SJSA1 (cell line): ENCODE measurements at regions not wholly inside any gene's neighbourhood (a gene's known extent, or its start where the extent isn't known, plus 50 kb on each side); places are given as distances from the start of the nearest gene placed in this dataset.
A peak's percentile ranks its signal among the peaks of the same experiment; 100 is the strongest.

Source experiments
- DNase-seq, 2 experiments: peaks; one replicate each; pipeline ENCODE4 v3.0.0-alpha.2; 2015 to 2020; ENCODE audit warnings: low spot score in 2 of 2, low read depth in 1 of 2
- H3K27ac ChIP-seq: fragments of 250-450 bp; sonication (Bioruptor Pico); 2 replicates; pipeline ENCODE4 v1.5.1; 2020; ENCODE audit warnings: mild to moderate bottlenecking, moderate library complexity
- H3K27me3 ChIP-seq: fragments of 250-450 bp; sonication (Bioruptor Pico); replicated peaks from 2 replicates; pipeline ENCODE4 v1.5.1; 2020; ENCODE audit warnings: mild to moderate bottlenecking, moderate library complexity
- H3K36me3 ChIP-seq: fragments of 250-450 bp; sonication (Bioruptor Pico); 2 replicates; pipeline ENCODE4 v1.5.1; 2020; ENCODE audit warnings: mild to moderate bottlenecking
- H3K4me1 ChIP-seq: fragments of 250-450 bp; sonication (Bioruptor Pico); replicated peaks from 2 replicates; pipeline ENCODE4 v1.6.1; 2021; ENCODE audit warnings: mild to moderate bottlenecking
- H3K4me3 ChIP-seq: fragments of 250-450 bp; sonication (Bioruptor Pico); 2 replicates; pipeline ENCODE4 v1.5.1; 2020; ENCODE audit warnings: mild to moderate bottlenecking
- H3K9me3 ChIP-seq: fragments of 250-450 bp; sonication (Bioruptor Pico); replicated peaks from 2 replicates; pipeline ENCODE4 v1.5.1; 2020; ENCODE audit warnings: mild to moderate bottlenecking

- no peaks in the 10 kb centered on the region for H3K9me3 ChIP-seq
- no peak overlapping the region for H3K4me3 ChIP-seq
- H3K27ac ChIP-seq: no peak overlapping the region
- peaks cover 1% of the 10 kb centered on the region for H3K4me1 ChIP-seq
- H3K27me3 ChIP-seq: no peaks in the 10 kb centered on the region
- no peaks in the 10 kb centered on the region for H3K36me3 ChIP-seq
- DNase-seq: no peak
Observed at GRCh38 chr14:51333901-51334521, 94.0 kb downstream of the TMX1 start.

GRCh38 chr14:51334566-51334965 lies 94.5 kb downstream of the TMX1 start:
- H3K4me3 ChIP-seq: no peak overlapping the region
- H3K27me3 ChIP-seq: no peaks in the 10 kb centered on the region
- H3K9me3 ChIP-seq: no peaks in the 10 kb centered on the region
- no peak overlapping the region for H3K27ac ChIP-seq
- DNase-seq: no peak
- H3K36me3 ChIP-seq: no peaks in the 10 kb centered on the region
- no peaks in the 10 kb centered on the region for H3K4me1 ChIP-seq

GRCh38 chr14:51335531-51335930 lies 95.5 kb downstream of the TMX1 start:
- Histone ChIP-seq H3K4me1 (no peaks in the 10 kb centered on the region), H3K9me3 (no peaks in the 10 kb centered on the region; the same call in 1 of the 2 replicates), H3K36me3 (no peaks in the 10 kb centered on the region), H3K27me3 (no peaks in the 10 kb centered on the region), H3K4me3 (no peak overlapping the region), H3K27ac (no peak overlapping the region)
- DNase-seq: no peak

GRCh38 chr14:51335961-51336723 lies 96.1 kb downstream of the TMX1 start:
- Histone ChIP-seq H3K9me3 (no peaks in the 10 kb centered on the region; the same call in 1 of the 2 replicates), H3K4me1 (no peaks in the 10 kb centered on the region), H3K27me3 (no peaks in the 10 kb centered on the region), H3K36me3 (no peaks in the 10 kb centered on the region), H3K4me3 (no peak overlapping the region), H3K27ac (no peak overlapping the region)
- no peak for DNase-seq

GRCh38 chr14:51336734-51337133 lies 96.7 kb downstream of the TMX1 start:
- no peaks in the 10 kb centered on the region; the same call in 1 of the 2 replicates for H3K9me3 ChIP-seq
- no peak overlapping the region for H3K4me3 ChIP-seq
- no peak for DNase-seq
- no peaks in the 10 kb centered on the region for H3K27me3 ChIP-seq
- no peaks in the 10 kb centered on the region for H3K36me3 ChIP-seq
- no peak overlapping the region for H3K27ac ChIP-seq
- H3K4me1 ChIP-seq: peaks cover 3% of the 10 kb centered on the region

- Histone ChIP-seq H3K36me3 (no peaks in the 10 kb centered on the region), H3K9me3 (no peaks in the 10 kb centered on the region; the same call in 1 of the 2 replicates), H3K4me3 (no peak overlapping the region), H3K4me1 (peaks cover 10% of the 10 kb centered on the region), H3K27ac (no peak overlapping the region), H3K27me3 (no peaks in the 10 kb centered on the region)
- no peak for DNase-seq
Observed at GRCh38 chr14:51337520-51337919, 97.5 kb downstream of the TMX1 start.

- H3K4me1 ChIP-seq: peaks cover 13% of the 10 kb centered on the region
- H3K9me3 ChIP-seq: no peaks in the 10 kb centered on the region; the same call in 1 of the 2 replicates
- H3K27me3 ChIP-seq: no peaks in the 10 kb centered on the region
- DNase-seq: no peak
- H3K4me3 ChIP-seq: no peak overlapping the region
- H3K36me3 ChIP-seq: no peaks in the 10 kb centered on the region
- no peak overlapping the region for H3K27ac ChIP-seq
Observed at GRCh38 chr14:51341338-51341737, 101.3 kb downstream of the TMX1 start.

- Histone ChIP-seq H3K4me3 (no peak overlapping the region), H3K36me3 (no peaks in the 10 kb centered on the region), H3K9me3 (no peaks in the 10 kb centered on the region; the same call in 1 of the 2 replicates), H3K4me1 (peaks cover 13% of the 10 kb centered on the region), H3K27ac (peak overlapping the region; percentile 47), H3K27me3 (no peaks in the 10 kb centered on the region)
- peak in 1 of 2 experiments; percentile 24 for DNase-seq
Observed at GRCh38 chr14:51342226-51342625, 102.2 kb downstream of the TMX1 start.

GRCh38 chr14:51351997-51352396 lies 112.0 kb downstream of the TMX1 start:
- H3K36me3 ChIP-seq: no peaks in the 10 kb centered on the region
- no peaks in the 10 kb centered on the region for H3K9me3 ChIP-seq
- no peak for DNase-seq
- H3K27ac ChIP-seq: no peak overlapping the region
- H3K4me3 ChIP-seq: no peak overlapping the region
- H3K4me1 ChIP-seq: peaks cover under 1% of the 10 kb centered on the region
- no peaks in the 10 kb centered on the region for H3K27me3 ChIP-seq

- Histone ChIP-seq H3K27ac (no peak overlapping the region), H3K36me3 (no peaks in the 10 kb centered on the region), H3K9me3 (no peaks in the 10 kb centered on the region), H3K27me3 (no peaks in the 10 kb centered on the region), H3K4me1 (peaks cover 8% of the 10 kb centered on the region), H3K4me3 (no peak overlapping the region)
- DNase-seq: no peak
Observed at GRCh38 chr14:51353901-51354300, 113.9 kb downstream of the TMX1 start.

GRCh38 chr14:51354846-51355245 lies 114.8 kb downstream of the TMX1 start:
- no peaks in the 10 kb centered on the region for H3K27me3 ChIP-seq
- H3K36me3 ChIP-seq: no peaks in the 10 kb centered on the region
- H3K27ac ChIP-seq: no peak overlapping the region
- no peak for DNase-seq
- no peaks in the 10 kb centered on the region for H3K9me3 ChIP-seq
- H3K4me3 ChIP-seq: no peak overlapping the region
- peaks cover 8% of the 10 kb centered on the region for H3K4me1 ChIP-seq

- peaks cover 8% of the 10 kb centered on the region for H3K4me1 ChIP-seq
- H3K36me3 ChIP-seq: no peaks in the 10 kb centered on the region
- no peak overlapping the region for H3K4me3 ChIP-seq
- no peaks in the 10 kb centered on the region for H3K9me3 ChIP-seq
- no peaks in the 10 kb centered on the region for H3K27me3 ChIP-seq
- H3K27ac ChIP-seq: no peak overlapping the region
- no peak for DNase-seq
Observed at GRCh38 chr14:51356381-51356780, 116.3 kb downstream of the TMX1 start.

- Histone ChIP-seq H3K27ac (no peak overlapping the region), H3K27me3 (no peaks in the 10 kb centered on the region)
- DNase-seq: peak in 1 of 2 experiments; percentile 26
Observed at GRCh38 chr14:51357250-51357649, 117.2 kb downstream of the TMX1 start.

GRCh38 chr14:51360592-51360991 lies 120.5 kb downstream of the TMX1 start:
- Histone ChIP-seq H3K27ac (no peak overlapping the region), H3K27me3 (no peaks in the 10 kb centered on the region), H3K36me3 (no peaks in the 10 kb centered on the region), H3K4me1 (peaks cover 8% of the 10 kb centered on the region), H3K4me3 (no peak overlapping the region), H3K9me3 (no peaks in the 10 kb centered on the region)
- DNase-seq: no peak

More at GRCh38 chr14:51357250-51357649, 117.2 kb downstream of the TMX1 start:
- Histone ChIP-seq H3K9me3 (no peaks in the 10 kb centered on the region), H3K4me1 (peaks cover 8% of the 10 kb centered on the region), H3K4me3 (no peak overlapping the region), H3K36me3 (no peaks in the 10 kb centered on the region)
